GM12878 (cell line): ENCODE measurements at regions not wholly inside any gene's neighbourhood (a gene's known extent, or its start where the extent isn't known, plus 50 kb on each side); places are given as distances from the start of the nearest gene placed in this dataset.

Source experiments
- ATAC-seq: fragments of 200-7000 bp; cut with Tn5 transposase; 3 replicates; pipeline ENCODE4 v1.9.1; 2020; ENCODE audit warnings: mild to moderate bottlenecking, moderate library complexity
- BruUV-seq: library from RNA; stranded (reverse); fragments of 400-500 nt; replicated peaks from 2 replicates; lab custom pipeline; 2021; lab: Mats Ljungman, UMichigan
- CTCF ChIA-PET: fragments of 300-600 bp; sonication (Branson Sonifier 250); formaldehyde crosslinking; extraction: SDS; loops from one replicate; lab custom pipeline; 2021; ENCODE audit warnings: inconsistent platforms; lab: Yijun Ruan, JAX
- POLR2A ChIA-PET: fragments of 350-600 bp; formaldehyde crosslinking; extraction: SDS; loops from one replicate; lab custom pipeline; 2021; ENCODE audit warnings: inconsistent platforms; lab: Charles Lee
- RAD21 ChIA-PET: fragments of 300-600 bp; sonication (Branson Sonifier 250); formaldehyde crosslinking; loops from one replicate; lab custom pipeline; 2023; ENCODE audit warnings: antibody characterized with exemption; ENCODE audit not compliant: unreplicated experiment; lab: Charles Lee
- SMC1A ChIA-PET: fragments of 300-600 bp; sonication (Branson Sonifier 250); formaldehyde crosslinking; loops from one replicate; lab custom pipeline; 2023; ENCODE audit not compliant: unreplicated experiment, uncharacterized antibody; lab: Charles Lee
- DNase-seq: peaks from one replicate; pipeline ENCODE4 v3.0.0-alpha.2; 2011; ENCODE audit warnings: low read depth, low spot score
- FAIRE-seq: peaks from 3 replicates; lab custom pipeline; 2011; peaks lifted over from hg19 to GRCh38; lab: Jason Lieb, UNC
- H2AFZ ChIP-seq: 2 replicates; pipeline ENCODE4 v1.6.0; 2011; ENCODE audit warnings: low read depth, low read length, control low read depth; ENCODE audit not compliant: control insufficient read depth
- H3K27ac ChIP-seq: 2 replicates; pipeline ENCODE4 v1.5.1; 2011; ENCODE audit warnings: control low read depth; ENCODE audit not compliant: control insufficient read depth, insufficient read depth
- H3K27me3 ChIP-seq, 2 experiments: replicated peaks in 1 of 2; 2 replicates each; pipeline versions ENCODE4 v1.6.0 to v1.6.1; 2011; ENCODE audit warnings: low read length in 1 of 2; ENCODE audit not compliant: control insufficient read depth in 2 of 2, insufficient read depth in 2 of 2
- H3K36me3 ChIP-seq, 2 experiments: 2 replicates each; pipeline ENCODE4 v1.5.1; 2011; ENCODE audit warnings: low read length in 1 of 2; ENCODE audit not compliant: control insufficient read depth in 2 of 2, insufficient read depth in 2 of 2
- H3K4me1 ChIP-seq: 2 replicates; pipeline ENCODE4 v1.6.1; 2011; ENCODE audit warnings: mild to moderate bottlenecking, low read length, moderate library complexity, mixed read lengths; ENCODE audit not compliant: control insufficient read depth, insufficient read depth
- H3K4me2 ChIP-seq: 2 replicates; pipeline ENCODE4 v1.6.0; 2011; ENCODE audit warnings: control low read depth; ENCODE audit not compliant: control insufficient read depth, insufficient read depth
- H3K4me3 ChIP-seq: fragments of 200-600 bp; sonication (generic); 2 replicates; pipeline ENCODE4 v1.5.1; 2016
- H3K79me2 ChIP-seq: 2 replicates; pipeline ENCODE4 v1.6.0; 2011; ENCODE audit warnings: low read length; ENCODE audit not compliant: control insufficient read depth, insufficient read depth
- H3K9ac ChIP-seq: 2 replicates; pipeline ENCODE4 v1.8.0; 2011; ENCODE audit warnings: low read length, control low read depth, mixed read lengths; ENCODE audit not compliant: control insufficient read depth, insufficient read depth
- H3K9me3 ChIP-seq: replicated peaks from 3 replicates; pipeline ENCODE4 v1.5.1; 2011; ENCODE audit warnings: mild to moderate bottlenecking, low read length; ENCODE audit not compliant: control insufficient read depth, insufficient read depth
- H4K20me1 ChIP-seq: 2 replicates; pipeline ENCODE4 v1.6.0; 2011; ENCODE audit not compliant: control insufficient read depth, insufficient read depth
- ASH2L ChIP-seq: fragments of 300-600, 200-600 bp; sonication (generic); IDR thresholded peaks from 2 replicates; pipeline ENCODE4 v1.6.1; 2017; ENCODE audit warnings: low read depth, mild to moderate bottlenecking, borderline replicate concordance
- CHD2 ChIP-seq: IDR thresholded peaks from 2 replicates; pipeline ENCODE4 v1.6.1; 2011; ENCODE audit warnings: low read depth, low read length, improper control_type of control experiment, borderline replicate concordance
- DPF2 ChIP-seq: fragments of 450-650 bp; IDR thresholded peaks from 2 replicates; pipeline ENCODE4 v1.6.1; 2017; ENCODE audit warnings: mild to moderate bottlenecking
- NFXL1 ChIP-seq: fragments of 450-650 bp; IDR thresholded peaks from 2 replicates; pipeline ENCODE4 v1.6.1; 2017; ENCODE audit warnings: antibody characterized with exemption, mild to moderate bottlenecking, borderline replicate concordance
- POLR2A ChIP-seq: IDR thresholded peaks from 2 replicates; pipeline ENCODE4 v1.6.1; 2011; ENCODE audit warnings: low read depth, mild to moderate bottlenecking, low read length
- RAD51 ChIP-seq: fragments of 450-650 bp; IDR thresholded peaks from 2 replicates; pipeline ENCODE4 v1.6.1; 2016; ENCODE audit warnings: moderate library complexity, mild to moderate bottlenecking, inconsistent platforms
- SP1 ChIP-seq: IDR thresholded peaks from one replicate; pipeline ENCODE4 v1.6.1; 2011; ENCODE audit warnings: low read depth, low read length
- STAT3 ChIP-seq: IDR thresholded peaks from 2 replicates; pipeline ENCODE4 v1.6.1; 2011; ENCODE audit warnings: low read depth, low read length, improper control_type of control experiment
- SUPT20H ChIP-seq: IDR thresholded peaks from 2 replicates; pipeline ENCODE4 v1.6.1; 2011; ENCODE audit warnings: low read depth, mild to moderate bottlenecking, low read length, moderate library complexity, borderline replicate concordance; ENCODE audit not compliant: control insufficient read depth
- TAF1 ChIP-seq: IDR thresholded peaks from 2 replicates; pipeline ENCODE4 v1.6.1; 2011; ENCODE audit warnings: mild to moderate bottlenecking, low read depth, low read length, borderline replicate concordance
- ZNF207 ChIP-seq: fragments of 450-650 bp; IDR thresholded peaks from 2 replicates; pipeline ENCODE4 v1.6.1; 2014; ENCODE audit warnings: antibody characterized with exemption, mild to moderate bottlenecking, borderline replicate concordance
- whole genome bisulfite sequencing: methylation state at CpG from one replicate; pipeline ENCODE4 v1.1.6; 2016; ENCODE audit warnings: low lambda C conversion rate; ENCODE audit not compliant: insufficient replicate concordance, insufficient coverage; ENCODE audit errors: missing lambda C conversion rate; 5-methylcytosine and 5-hydroxymethylcytosine counted together
- in situ Hi-C: fragments of 300-500 bp; cut with MboI; formaldehyde crosslinking; loops from 9 replicates; pipeline ENCODE4 v1.14.3; 2018; ENCODE audit warnings: mixed read lengths
- intact Hi-C: fragments of 100-400 bp; cut with micrococcal nuclease; formaldehyde crosslinking; loops from one replicate; pipeline ENCODE4 v1.14.2; 2022; ENCODE audit not compliant: unreplicated experiment
- TF ChIP-seq, protein P1 (sequence below): fragments of 450-650 bp; IDR thresholded peaks from 2 replicates; pipeline ENCODE4 v1.6.1; 2018; ENCODE audit warnings: borderline replicate concordance, mild to moderate bottlenecking; ENCODE audit not compliant: partially characterized antibody
- TF ChIP-seq, protein P2 (sequence below): IDR thresholded peaks from 2 replicates; pipeline ENCODE4 v1.6.1; 2012; ENCODE audit warnings: mild to moderate bottlenecking, low read depth, low read length

DNA sequence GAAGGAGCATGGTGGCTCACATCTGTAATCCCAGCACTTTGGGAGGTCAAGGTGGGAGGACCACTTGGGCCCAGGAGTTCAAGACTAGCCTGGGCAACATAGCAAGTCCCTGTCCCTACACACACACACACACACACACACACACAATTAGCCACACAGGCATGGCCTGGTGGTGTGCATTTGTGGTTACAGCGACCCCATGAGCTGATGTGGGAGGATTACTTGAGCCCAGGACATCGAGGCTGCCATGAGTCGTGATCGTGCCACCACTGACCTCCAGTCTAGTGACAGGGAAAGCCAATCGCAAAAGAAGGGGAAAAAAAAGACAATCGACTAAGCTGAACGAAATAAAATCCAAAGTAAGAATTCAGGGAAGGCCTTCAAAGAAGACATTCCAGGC, 67.9 kb downstream of the TBX3 start:
- intact Hi-C loops = no loop called here
- no TSS peak for BruUV-seq
- TF ChIP-seq SP1 (no peak), POLR2A (no peak), SUPT20H (no peak), STAT3 (no peak), ZNF207 (no peak), DPF2 (no peak), TAF1 (no peak), RAD51 (no peak), NFXL1 (no peak), ASH2L (no peak), CHD2 (no peak)
- TF ChIP-seq, protein P1, sequence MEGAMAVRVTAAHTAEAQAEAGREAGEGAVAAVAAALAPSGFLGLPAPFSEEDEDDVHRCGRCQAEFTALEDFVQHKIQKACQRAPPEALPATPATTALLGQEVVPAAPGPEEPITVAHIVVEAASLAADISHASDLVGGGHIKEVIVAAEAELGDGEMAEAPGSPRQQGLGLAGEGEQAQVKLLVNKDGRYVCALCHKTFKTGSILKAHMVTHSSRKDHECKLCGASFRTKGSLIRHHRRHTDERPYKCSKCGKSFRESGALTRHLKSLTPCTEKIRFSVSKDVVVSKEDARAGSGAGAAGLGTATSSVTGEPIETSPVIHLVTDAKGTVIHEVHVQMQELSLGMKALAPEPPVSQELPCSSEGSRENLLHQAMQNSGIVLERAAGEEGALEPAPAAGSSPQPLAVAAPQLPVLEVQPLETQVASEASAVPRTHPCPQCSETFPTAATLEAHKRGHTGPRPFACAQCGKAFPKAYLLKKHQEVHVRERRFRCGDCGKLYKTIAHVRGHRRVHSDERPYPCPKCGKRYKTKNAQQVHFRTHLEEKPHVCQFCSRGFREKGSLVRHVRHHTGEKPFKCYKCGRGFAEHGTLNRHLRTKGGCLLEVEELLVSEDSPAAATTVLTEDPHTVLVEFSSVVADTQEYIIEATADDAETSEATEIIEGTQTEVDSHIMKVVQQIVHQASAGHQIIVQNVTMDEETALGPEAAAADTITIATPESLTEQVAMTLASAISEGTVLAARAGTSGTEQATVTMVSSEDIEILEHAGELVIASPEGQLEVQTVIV = no peak
- TF ChIP-seq, protein P2, sequence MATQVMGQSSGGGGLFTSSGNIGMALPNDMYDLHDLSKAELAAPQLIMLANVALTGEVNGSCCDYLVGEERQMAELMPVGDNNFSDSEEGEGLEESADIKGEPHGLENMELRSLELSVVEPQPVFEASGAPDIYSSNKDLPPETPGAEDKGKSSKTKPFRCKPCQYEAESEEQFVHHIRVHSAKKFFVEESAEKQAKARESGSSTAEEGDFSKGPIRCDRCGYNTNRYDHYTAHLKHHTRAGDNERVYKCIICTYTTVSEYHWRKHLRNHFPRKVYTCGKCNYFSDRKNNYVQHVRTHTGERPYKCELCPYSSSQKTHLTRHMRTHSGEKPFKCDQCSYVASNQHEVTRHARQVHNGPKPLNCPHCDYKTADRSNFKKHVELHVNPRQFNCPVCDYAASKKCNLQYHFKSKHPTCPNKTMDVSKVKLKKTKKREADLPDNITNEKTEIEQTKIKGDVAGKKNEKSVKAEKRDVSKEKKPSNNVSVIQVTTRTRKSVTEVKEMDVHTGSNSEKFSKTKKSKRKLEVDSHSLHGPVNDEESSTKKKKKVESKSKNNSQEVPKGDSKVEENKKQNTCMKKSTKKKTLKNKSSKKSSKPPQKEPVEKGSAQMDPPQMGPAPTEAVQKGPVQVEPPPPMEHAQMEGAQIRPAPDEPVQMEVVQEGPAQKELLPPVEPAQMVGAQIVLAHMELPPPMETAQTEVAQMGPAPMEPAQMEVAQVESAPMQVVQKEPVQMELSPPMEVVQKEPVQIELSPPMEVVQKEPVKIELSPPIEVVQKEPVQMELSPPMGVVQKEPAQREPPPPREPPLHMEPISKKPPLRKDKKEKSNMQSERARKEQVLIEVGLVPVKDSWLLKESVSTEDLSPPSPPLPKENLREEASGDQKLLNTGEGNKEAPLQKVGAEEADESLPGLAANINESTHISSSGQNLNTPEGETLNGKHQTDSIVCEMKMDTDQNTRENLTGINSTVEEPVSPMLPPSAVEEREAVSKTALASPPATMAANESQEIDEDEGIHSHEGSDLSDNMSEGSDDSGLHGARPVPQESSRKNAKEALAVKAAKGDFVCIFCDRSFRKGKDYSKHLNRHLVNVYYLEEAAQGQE = no peak
- H3K4me3 ChIP-seq = no peak overlapping the region
- no peak for DNase-seq
- no peaks in the 10 kb centered on the region for H3K79me2 ChIP-seq
- ChIA-PET SMC1A (no interaction called here), CTCF (no interaction called here), RAD21 (no interaction called here), POLR2A (no interaction called here)
- no peak for ATAC-seq
- no peaks in the 10 kb centered on the region for H3K4me1 ChIP-seq
- H3K4me2 ChIP-seq = no peak overlapping the region
- in situ Hi-C loops = no loop called here
- H4K20me1 ChIP-seq = no peaks in the 10 kb centered on the region
- no peak overlapping the region for H3K27ac ChIP-seq
- H2AFZ ChIP-seq = no peak overlapping the region
- H3K36me3 ChIP-seq = no peaks in the 10 kb centered on the region
- H3K27me3 ChIP-seq = no peaks in the 10 kb centered on the region
- WGBS = 62% methylated on average over 7 of the region's 7 CpGs
- H3K9me3 ChIP-seq = no peaks in the 10 kb centered on the region; the same call in 2 of the 3 replicates
- no peak for FAIRE-seq
- no peak overlapping the region for H3K9ac ChIP-seq
